VCaP (cell line): ENCODE measurements at regions not wholly inside any gene's neighbourhood (a gene's known extent, or its start where the extent isn't known, plus 50 kb on each side); places are given as distances from the start of the nearest gene placed in this dataset.

Experiments
- H3K27ac ChIP-seq: fragments of 450-650 bp; 2 replicates; pipeline ENCODE4 v1.5.1; 2017
- TF ChIP-seq, protein P1 (sequence below): fragments of 450-650 bp; conservative IDR thresholded peaks from 2 replicates; pipeline ENCODE4 v1.5.1; 2017; ENCODE audit warnings: mild to moderate bottlenecking, moderate library complexity

DNA sequence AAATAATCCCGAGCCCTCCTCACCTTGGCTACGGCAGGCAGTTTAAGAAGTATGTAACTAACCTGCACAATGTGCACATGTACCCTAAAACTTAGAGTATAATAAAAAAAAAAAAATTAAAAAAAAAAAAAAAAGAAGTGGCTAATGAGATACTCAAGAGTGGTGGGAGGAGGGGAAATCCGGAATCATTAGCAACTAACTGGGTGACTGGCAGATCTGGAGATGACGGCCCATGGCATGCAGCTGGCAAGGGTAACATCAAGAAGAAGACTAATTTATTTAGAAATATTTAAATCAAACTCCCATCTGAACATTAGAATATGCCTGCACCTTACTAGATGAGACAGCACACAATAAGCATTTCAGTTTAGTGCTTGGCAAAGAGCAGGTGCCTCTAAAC lies 52.3 kb upstream of the TMCC3 start:
- TF ChIP-seq, protein P1, sequence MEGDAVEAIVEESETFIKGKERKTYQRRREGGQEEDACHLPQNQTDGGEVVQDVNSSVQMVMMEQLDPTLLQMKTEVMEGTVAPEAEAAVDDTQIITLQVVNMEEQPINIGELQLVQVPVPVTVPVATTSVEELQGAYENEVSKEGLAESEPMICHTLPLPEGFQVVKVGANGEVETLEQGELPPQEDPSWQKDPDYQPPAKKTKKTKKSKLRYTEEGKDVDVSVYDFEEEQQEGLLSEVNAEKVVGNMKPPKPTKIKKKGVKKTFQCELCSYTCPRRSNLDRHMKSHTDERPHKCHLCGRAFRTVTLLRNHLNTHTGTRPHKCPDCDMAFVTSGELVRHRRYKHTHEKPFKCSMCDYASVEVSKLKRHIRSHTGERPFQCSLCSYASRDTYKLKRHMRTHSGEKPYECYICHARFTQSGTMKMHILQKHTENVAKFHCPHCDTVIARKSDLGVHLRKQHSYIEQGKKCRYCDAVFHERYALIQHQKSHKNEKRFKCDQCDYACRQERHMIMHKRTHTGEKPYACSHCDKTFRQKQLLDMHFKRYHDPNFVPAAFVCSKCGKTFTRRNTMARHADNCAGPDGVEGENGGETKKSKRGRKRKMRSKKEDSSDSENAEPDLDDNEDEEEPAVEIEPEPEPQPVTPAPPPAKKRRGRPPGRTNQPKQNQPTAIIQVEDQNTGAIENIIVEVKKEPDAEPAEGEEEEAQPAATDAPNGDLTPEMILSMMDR: no peak
- no peak overlapping the region for H3K27ac ChIP-seq

DNA sequence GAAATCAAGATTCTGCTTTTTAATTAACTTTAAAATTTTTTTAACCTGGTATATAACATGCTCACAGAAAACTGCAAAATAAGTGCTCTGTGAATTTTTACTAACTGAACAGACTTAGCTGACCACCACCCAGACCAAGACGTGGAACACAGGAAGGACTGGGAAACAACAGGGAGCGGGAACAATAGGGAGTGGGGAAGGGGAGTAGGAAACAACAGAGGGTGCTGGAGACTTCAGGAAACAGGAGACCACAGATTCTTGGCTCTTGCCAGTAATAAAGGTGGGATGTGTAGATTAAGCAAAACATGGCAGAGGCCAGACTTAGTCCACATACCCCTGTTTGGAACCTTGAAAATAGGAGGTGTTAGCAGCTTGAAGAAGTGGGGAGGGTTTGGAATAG lies 51.4 kb upstream of the TMCC3 start:
- H3K27ac ChIP-seq: no peak overlapping the region
- TF ChIP-seq, protein P1: no peak

DNA sequence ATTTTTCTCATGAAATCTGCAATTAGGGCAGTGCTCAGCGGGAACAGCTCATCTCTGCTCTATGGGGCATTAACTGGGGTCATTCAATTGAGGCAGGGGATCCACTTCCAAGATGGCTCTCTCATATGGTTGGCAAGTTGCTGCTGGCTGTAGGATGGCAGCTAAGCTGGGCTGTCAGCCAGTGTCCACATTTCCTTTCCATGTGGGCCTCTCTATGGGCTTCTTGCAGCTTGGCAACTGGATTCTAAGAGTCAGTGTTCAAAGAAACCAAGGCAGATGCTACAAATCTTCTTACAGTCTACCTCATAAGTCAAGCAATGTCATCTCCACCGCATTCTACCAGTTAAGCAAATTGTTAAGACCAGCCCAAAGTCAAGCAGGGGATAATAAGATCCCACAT lies 50.3 kb upstream of the TMCC3 start:
- TF ChIP-seq, protein P1: no peak
- no peak overlapping the region for H3K27ac ChIP-seq
